ENCODE measurements at regions not wholly inside any gene's neighbourhood (a gene's known extent, or its start where the extent isn't known, plus 50 kb on each side); places are given as distances from the start of the nearest gene placed in this dataset.
"Not testable (repeated sequence)": the region's sequence is repeated elsewhere in the genome, so short reads cannot be mapped to it uniquely, and the experiment has no call there.

- H3K4me3 ChIP-seq (ENCODE audit: low read length): no peak overlapping the region
- TF ChIP-seq CTCF (conservative IDR thresholded peaks at IDR 0.05; ENCODE audit: low read depth, low read length): no peak
- no peak for DNase-seq (ENCODE audit: low read depth)
Observed at GRCh38 chr13:50291611-50292010, 276.4 kb downstream of the KCNRG start.

GRCh38 chr13:50292081-50292480 lies 276.8 kb downstream of the KCNRG start:
- TF ChIP-seq CTCF (conservative IDR thresholded peaks at IDR 0.05; ENCODE audit: low read depth, low read length): no peak
- no peak overlapping the region for H3K4me3 ChIP-seq (ENCODE audit: low read length)
- no peak for DNase-seq (ENCODE audit: low read depth)

- DNase-seq (ENCODE audit: low read depth); H3K4me3 ChIP-seq (ENCODE audit: low read length): not testable (repeated sequence)
Observed at GRCh38 chr13:50294425-50294824, 279.2 kb downstream of the KCNRG start.

- H3K4me3 ChIP-seq (ENCODE audit: low read length): no peak overlapping the region
- no peak for TF ChIP-seq CTCF (conservative IDR thresholded peaks at IDR 0.05; ENCODE audit: low read depth, low read length)
- DNase-seq (ENCODE audit: low read depth): no peak
Observed at GRCh38 chr13:50299546-50300249, 284.5 kb downstream of the KCNRG start.

- no peak overlapping the region for H3K4me3 ChIP-seq (ENCODE audit: low read length)
- DNase-seq (ENCODE audit: low read depth): no peak
- no peak for TF ChIP-seq CTCF (conservative IDR thresholded peaks at IDR 0.05; ENCODE audit: low read depth, low read length)
Observed at GRCh38 chr13:50303963-50304721, 288.9 kb downstream of the KCNRG start.

- DNase-seq (ENCODE audit: low read depth): no peak
- TF ChIP-seq CTCF (conservative IDR thresholded peaks at IDR 0.05; ENCODE audit: low read depth, low read length): no peak
Observed at GRCh38 chr13:50306156-50306555, 290.9 kb downstream of the KCNRG start.

GRCh38 chr13:50309318-50309717 lies 294.1 kb downstream of the KCNRG start:
- no peak for TF ChIP-seq CTCF (conservative IDR thresholded peaks at IDR 0.05; ENCODE audit: low read depth, low read length)
- no peak overlapping the region for H3K4me3 ChIP-seq (ENCODE audit: low read length)
- DNase-seq (ENCODE audit: low read depth): no peak

More at GRCh38 chr13:50306156-50306555, 290.9 kb downstream of the KCNRG start:
- no peak overlapping the region for H3K4me3 ChIP-seq (ENCODE audit: low read length)
